Panc1 (cell line): ENCODE measurements at regions not wholly inside any gene's neighbourhood (a gene's known extent, or its start where the extent isn't known, plus 50 kb on each side); places are given as distances from the start of the nearest gene placed in this dataset.

ENCODE experiments used
- ATAC-seq: fragments of 200-7000 bp; cut with Tn5 transposase; 2 replicates; pipeline ENCODE4 v1.9.1; 2020; ENCODE audit warnings: mild to moderate bottlenecking, moderate library complexity
- BruUV-seq: library from RNA; stranded (reverse); fragments of 400-500 nt; replicated peaks from 2 replicates; lab custom pipeline; 2021; lab: Mats Ljungman, UMichigan
- CTCF ChIA-PET: fragments of 300-600 bp; sonication (Branson Sonifier 250); formaldehyde crosslinking; loops from one replicate; lab custom pipeline; 2022; ENCODE audit warnings: antibody characterized with exemption; lab: Charles Lee
- POLR2A ChIA-PET: fragments of 300-600 bp; sonication (Branson Sonifier 250); formaldehyde crosslinking; loops from one replicate; lab custom pipeline; 2022; ENCODE audit warnings: antibody characterized with exemption; lab: Charles Lee
- DNase-seq: peaks from one replicate; pipeline ENCODE4 v3.0.0-alpha.2; 2010; ENCODE audit warnings: low read depth, low spot score
- H3K27ac ChIP-seq: 2 replicates; pipeline ENCODE4 v1.5.1; 2011; ENCODE audit warnings: mild to moderate bottlenecking, low read length, inconsistent platforms
- H3K27me3 ChIP-seq: fragments of 200-500 bp; sonication (Bioruptor generic); 2 replicates; pipeline ENCODE4 v1.6.0; 2014; ENCODE audit warnings: low read length, inconsistent platforms; ENCODE audit not compliant: control insufficient read depth, insufficient read depth
- H3K36me3 ChIP-seq: fragments of 200-500 bp; sonication (Bioruptor generic); 2 replicates; pipeline ENCODE4 v1.5.1; 2014; ENCODE audit warnings: inconsistent platforms, mild to moderate bottlenecking, low read length, moderate library complexity; ENCODE audit not compliant: control insufficient read depth, insufficient read depth
- H3K4me1 ChIP-seq: 2 replicates; pipeline ENCODE4 v1.5.1; 2011; ENCODE audit warnings: inconsistent platforms, mild to moderate bottlenecking, low read length, moderate library complexity; ENCODE audit not compliant: control insufficient read depth, insufficient read depth
- H3K4me3 ChIP-seq, 2 experiments: 2 replicates each; pipeline ENCODE4 v1.5.1; 2011 to 2012; ENCODE audit warnings: low read depth in 2 of 2, low read length in 2 of 2, mild to moderate bottlenecking in 2 of 2, inconsistent platforms in 1 of 2, moderate library complexity in 1 of 2
- H3K9me3 ChIP-seq: fragments of 200-500 bp; sonication (Bioruptor generic); 2 replicates; pipeline ENCODE4 v1.5.1; 2014; ENCODE audit warnings: low read depth, mild to moderate bottlenecking, inconsistent platforms, low read length, moderate library complexity; ENCODE audit not compliant: control insufficient read depth, insufficient read depth
- POLR2AphosphoS5 ChIP-seq: IDR thresholded peaks from 2 replicates; pipeline ENCODE4 v1.6.1; 2012; ENCODE audit warnings: mild to moderate bottlenecking, low read depth, low read length, moderate library complexity
- SIN3A ChIP-seq: IDR thresholded peaks from 2 replicates; pipeline ENCODE4 v1.6.1; 2012; ENCODE audit warnings: low read depth, mild to moderate bottlenecking, low read length, moderate library complexity, borderline replicate concordance; ENCODE audit not compliant: insufficient read depth
- TCF7L2 ChIP-seq: IDR thresholded peaks from 2 replicates; pipeline ENCODE4 v1.6.1; 2011; ENCODE audit warnings: mild to moderate bottlenecking, low read depth, low read length, inconsistent platforms
- in situ Hi-C: cut with HindIII; loops from 2 replicates; pipeline ENCODE4 v1.10.0; 2016; ENCODE audit warnings: low sequenced_read_pairs, low pct_unique_long_range_greater_than_20kb
- intact Hi-C: fragments of 100-400 bp; cut with micrococcal nuclease; formaldehyde crosslinking; loops from one replicate; pipeline ENCODE4 v1.10.0; 2022; ENCODE audit not compliant: unreplicated experiment
- TF ChIP-seq, protein P1 (sequence below), 2 experiments: IDR thresholded peaks; 2 replicates each; pipeline ENCODE4 v1.6.1; 2011 to 2012; ENCODE audit warnings: low read depth in 2 of 2, control low read depth in 1 of 2, low read length in 1 of 2, mild to moderate bottlenecking in 1 of 2, moderate library complexity in 1 of 2; ENCODE audit not compliant: insufficient read depth in 1 of 2
- TF ChIP-seq, protein P2 (sequence below): fragments of 450-650 bp; IDR thresholded peaks from 2 replicates; pipeline ENCODE4 v1.5.1; 2017; ENCODE audit warnings: mild to moderate bottlenecking

DNA sequence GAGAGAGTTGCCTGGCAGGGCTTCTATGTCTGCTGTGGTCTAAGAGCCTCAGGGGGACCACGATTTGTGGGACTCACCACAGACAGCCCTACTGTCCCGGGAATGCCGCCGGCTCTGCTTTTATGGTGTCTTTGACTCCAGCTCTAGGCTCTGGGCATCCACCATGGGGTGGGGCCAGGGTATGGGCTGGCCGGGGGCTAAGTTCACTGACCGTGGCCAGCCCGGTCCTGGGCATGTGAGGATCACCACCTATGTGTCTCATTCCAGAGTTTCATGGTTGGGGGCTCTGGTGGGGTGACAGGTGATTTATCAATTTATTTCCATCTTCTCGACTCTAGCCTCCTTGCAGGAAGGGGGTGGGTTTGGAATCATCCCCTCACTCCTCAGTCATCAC, 139.4 kb downstream of the GADD45G start:
- ChIA-PET CTCF (no interaction called here), POLR2A (no interaction called here)
- in situ Hi-C loops = no loop called here
- ATAC-seq (no peak), DNase-seq (no peak)
- Histone ChIP-seq H3K4me1 (no peaks in the 10 kb centered on the region), H3K27me3 (no peaks in the 10 kb centered on the region), H3K27ac (no peak overlapping the region), H3K4me3 (no peak overlapping the region), H3K9me3 (no peaks in the 10 kb centered on the region), H3K36me3 (no peaks in the 10 kb centered on the region)
- BruUV-seq = no TSS peak
- intact Hi-C loops = no loop called here
- TF ChIP-seq POLR2AphosphoS5 (no peak), SIN3A (no peak), TCF7L2 (no peak)
- TF ChIP-seq, protein P1, sequence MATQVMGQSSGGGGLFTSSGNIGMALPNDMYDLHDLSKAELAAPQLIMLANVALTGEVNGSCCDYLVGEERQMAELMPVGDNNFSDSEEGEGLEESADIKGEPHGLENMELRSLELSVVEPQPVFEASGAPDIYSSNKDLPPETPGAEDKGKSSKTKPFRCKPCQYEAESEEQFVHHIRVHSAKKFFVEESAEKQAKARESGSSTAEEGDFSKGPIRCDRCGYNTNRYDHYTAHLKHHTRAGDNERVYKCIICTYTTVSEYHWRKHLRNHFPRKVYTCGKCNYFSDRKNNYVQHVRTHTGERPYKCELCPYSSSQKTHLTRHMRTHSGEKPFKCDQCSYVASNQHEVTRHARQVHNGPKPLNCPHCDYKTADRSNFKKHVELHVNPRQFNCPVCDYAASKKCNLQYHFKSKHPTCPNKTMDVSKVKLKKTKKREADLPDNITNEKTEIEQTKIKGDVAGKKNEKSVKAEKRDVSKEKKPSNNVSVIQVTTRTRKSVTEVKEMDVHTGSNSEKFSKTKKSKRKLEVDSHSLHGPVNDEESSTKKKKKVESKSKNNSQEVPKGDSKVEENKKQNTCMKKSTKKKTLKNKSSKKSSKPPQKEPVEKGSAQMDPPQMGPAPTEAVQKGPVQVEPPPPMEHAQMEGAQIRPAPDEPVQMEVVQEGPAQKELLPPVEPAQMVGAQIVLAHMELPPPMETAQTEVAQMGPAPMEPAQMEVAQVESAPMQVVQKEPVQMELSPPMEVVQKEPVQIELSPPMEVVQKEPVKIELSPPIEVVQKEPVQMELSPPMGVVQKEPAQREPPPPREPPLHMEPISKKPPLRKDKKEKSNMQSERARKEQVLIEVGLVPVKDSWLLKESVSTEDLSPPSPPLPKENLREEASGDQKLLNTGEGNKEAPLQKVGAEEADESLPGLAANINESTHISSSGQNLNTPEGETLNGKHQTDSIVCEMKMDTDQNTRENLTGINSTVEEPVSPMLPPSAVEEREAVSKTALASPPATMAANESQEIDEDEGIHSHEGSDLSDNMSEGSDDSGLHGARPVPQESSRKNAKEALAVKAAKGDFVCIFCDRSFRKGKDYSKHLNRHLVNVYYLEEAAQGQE (IDR thresholded peaks at IDR 0.05; ENCODE audit: insufficient read depth in 1 of 2, low read depth in 2 of 2, low read length in 1 of 2) = no peak
- TF ChIP-seq, protein P2, sequence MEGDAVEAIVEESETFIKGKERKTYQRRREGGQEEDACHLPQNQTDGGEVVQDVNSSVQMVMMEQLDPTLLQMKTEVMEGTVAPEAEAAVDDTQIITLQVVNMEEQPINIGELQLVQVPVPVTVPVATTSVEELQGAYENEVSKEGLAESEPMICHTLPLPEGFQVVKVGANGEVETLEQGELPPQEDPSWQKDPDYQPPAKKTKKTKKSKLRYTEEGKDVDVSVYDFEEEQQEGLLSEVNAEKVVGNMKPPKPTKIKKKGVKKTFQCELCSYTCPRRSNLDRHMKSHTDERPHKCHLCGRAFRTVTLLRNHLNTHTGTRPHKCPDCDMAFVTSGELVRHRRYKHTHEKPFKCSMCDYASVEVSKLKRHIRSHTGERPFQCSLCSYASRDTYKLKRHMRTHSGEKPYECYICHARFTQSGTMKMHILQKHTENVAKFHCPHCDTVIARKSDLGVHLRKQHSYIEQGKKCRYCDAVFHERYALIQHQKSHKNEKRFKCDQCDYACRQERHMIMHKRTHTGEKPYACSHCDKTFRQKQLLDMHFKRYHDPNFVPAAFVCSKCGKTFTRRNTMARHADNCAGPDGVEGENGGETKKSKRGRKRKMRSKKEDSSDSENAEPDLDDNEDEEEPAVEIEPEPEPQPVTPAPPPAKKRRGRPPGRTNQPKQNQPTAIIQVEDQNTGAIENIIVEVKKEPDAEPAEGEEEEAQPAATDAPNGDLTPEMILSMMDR = no peak

DNA sequence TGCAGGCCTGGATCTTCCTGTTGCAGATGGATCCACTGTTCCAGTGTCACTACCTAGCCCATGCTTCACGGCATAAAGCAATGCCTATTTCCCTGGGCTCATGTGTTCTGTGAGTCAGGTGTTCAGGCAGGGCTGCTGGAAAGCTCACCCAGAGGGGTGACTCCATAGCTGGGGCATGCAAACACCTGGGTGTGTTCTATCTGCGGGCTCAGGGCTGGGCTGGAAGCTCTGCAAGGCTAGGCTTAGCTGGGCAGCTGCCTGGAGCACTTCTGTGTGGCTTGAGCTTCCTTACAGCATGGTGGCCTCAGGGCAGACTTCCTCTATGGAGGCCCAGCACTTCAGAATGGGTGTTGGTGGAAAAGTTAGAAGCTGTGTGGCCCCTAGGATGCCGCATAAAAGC, 139.9 kb downstream of the GADD45G start:
- Histone ChIP-seq H3K4me1 (no peaks in the 10 kb centered on the region), H3K27ac (no peak overlapping the region), H3K4me3 (no peak overlapping the region), H3K9me3 (no peaks in the 10 kb centered on the region), H3K36me3 (no peaks in the 10 kb centered on the region), H3K27me3 (no peaks in the 10 kb centered on the region)
- intact Hi-C loops (no loop called here), in situ Hi-C loops (no loop called here)
- BruUV-seq = no TSS peak
- DNase-seq (no peak), ATAC-seq (no peak)
- ChIA-PET CTCF (no interaction called here), POLR2A (no interaction called here)
- TF ChIP-seq TCF7L2 (no peak), POLR2AphosphoS5 (no peak), SIN3A (no peak)
- TF ChIP-seq, protein P1 (IDR thresholded peaks at IDR 0.05; ENCODE audit: insufficient read depth in 1 of 2, low read depth in 2 of 2, low read length in 1 of 2) = no peak
- TF ChIP-seq, protein P2 = no peak
